ENCODE measurements at regions not wholly inside any gene's neighbourhood (a gene's known extent, or its start where the extent isn't known, plus 50 kb on each side); places are given as distances from the start of the nearest gene placed in this dataset.

DNA sequence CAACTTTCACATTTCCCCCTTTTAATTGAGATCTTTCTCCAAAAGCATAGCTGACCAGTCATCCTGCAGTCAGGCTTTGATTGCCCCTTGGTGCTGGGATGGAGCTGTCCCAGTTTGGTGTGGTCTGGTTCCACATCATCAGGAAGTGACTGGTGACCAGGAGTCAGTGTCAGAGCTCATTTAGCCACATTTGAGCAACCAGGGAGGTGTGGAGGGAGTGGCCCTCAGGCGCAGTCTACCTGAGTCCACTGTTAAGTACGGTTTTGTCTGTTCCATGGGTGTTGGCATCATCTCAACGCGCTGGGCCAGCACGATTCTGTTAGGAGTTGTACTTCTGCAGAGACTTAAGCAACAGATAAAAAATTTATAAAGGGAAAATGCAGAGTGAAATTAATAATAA lies 52.6 kb downstream of the RGS12 start:
- TF ChIP-seq CSDC2 (CRISPR knock-in tag; IDR thresholded peaks at IDR 0.05) (no peak), ZFP30 (CRISPR knock-in tag; IDR thresholded peaks at IDR 0.05) (no peak)
- TF ChIP-seq, protein P1, sequence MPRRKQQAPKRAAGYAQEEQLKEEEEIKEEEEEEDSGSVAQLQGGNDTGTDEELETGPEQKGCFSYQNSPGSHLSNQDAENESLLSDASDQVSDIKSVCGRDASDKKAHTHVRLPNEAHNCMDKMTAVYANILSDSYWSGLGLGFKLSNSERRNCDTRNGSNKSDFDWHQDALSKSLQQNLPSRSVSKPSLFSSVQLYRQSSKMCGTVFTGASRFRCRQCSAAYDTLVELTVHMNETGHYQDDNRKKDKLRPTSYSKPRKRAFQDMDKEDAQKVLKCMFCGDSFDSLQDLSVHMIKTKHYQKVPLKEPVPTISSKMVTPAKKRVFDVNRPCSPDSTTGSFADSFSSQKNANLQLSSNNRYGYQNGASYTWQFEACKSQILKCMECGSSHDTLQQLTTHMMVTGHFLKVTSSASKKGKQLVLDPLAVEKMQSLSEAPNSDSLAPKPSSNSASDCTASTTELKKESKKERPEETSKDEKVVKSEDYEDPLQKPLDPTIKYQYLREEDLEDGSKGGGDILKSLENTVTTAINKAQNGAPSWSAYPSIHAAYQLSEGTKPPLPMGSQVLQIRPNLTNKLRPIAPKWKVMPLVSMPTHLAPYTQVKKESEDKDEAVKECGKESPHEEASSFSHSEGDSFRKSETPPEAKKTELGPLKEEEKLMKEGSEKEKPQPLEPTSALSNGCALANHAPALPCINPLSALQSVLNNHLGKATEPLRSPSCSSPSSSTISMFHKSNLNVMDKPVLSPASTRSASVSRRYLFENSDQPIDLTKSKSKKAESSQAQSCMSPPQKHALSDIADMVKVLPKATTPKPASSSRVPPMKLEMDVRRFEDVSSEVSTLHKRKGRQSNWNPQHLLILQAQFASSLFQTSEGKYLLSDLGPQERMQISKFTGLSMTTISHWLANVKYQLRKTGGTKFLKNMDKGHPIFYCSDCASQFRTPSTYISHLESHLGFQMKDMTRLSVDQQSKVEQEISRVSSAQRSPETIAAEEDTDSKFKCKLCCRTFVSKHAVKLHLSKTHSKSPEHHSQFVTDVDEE (CRISPR knock-in tag; IDR thresholded peaks at IDR 0.05), result no peak
- TF ChIP-seq, protein P2, sequence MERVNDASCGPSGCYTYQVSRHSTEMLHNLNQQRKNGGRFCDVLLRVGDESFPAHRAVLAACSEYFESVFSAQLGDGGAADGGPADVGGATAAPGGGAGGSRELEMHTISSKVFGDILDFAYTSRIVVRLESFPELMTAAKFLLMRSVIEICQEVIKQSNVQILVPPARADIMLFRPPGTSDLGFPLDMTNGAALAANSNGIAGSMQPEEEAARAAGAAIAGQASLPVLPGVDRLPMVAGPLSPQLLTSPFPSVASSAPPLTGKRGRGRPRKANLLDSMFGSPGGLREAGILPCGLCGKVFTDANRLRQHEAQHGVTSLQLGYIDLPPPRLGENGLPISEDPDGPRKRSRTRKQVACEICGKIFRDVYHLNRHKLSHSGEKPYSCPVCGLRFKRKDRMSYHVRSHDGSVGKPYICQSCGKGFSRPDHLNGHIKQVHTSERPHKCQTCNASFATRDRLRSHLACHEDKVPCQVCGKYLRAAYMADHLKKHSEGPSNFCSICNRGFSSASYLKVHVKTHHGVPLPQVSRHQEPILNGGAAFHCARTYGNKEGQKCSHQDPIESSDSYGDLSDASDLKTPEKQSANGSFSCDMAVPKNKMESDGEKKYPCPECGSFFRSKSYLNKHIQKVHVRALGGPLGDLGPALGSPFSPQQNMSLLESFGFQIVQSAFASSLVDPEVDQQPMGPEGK (CRISPR knock-in tag; IDR thresholded peaks at IDR 0.05; ENCODE audit: borderline replicate concordance), result no peak
